ENCODE measurements at regions not wholly inside any gene's neighbourhood (a gene's known extent, or its start where the extent isn't known, plus 50 kb on each side); places are given as distances from the start of the nearest gene placed in this dataset.

GRCh38 chrX:17968367-17968766, 107.3 kb upstream of the RAI2 start:
- whole genome bisulfite sequencing (ENCODE audit: low lambda C conversion rate) = 31% methylated on average over 8 of the region's 8 CpGs
- Histone ChIP-seq H3K27ac (ENCODE audit: extremely low read length, insufficient read depth, low read length) (no peak overlapping the region), H2AFZ (ENCODE audit: low read length) (no peak overlapping the region), H3K4me3 (replicated peaks in 1 of 3; ENCODE audit: insufficient read depth in 1 of 3, low read depth in 2 of 3, low read length in 3 of 3) (no peak overlapping the region), H3K27me3 (ENCODE audit: control insufficient read depth in 1 of 2, insufficient read depth in 2 of 2, low read length in 2 of 2) (no peaks in the 10 kb centered on the region), H4K20me1 (ENCODE audit: insufficient read depth, low read length) (no peaks in the 10 kb centered on the region), H3K9me3 (ENCODE audit: low read length) (no peaks in the 10 kb centered on the region), H3K9ac (ENCODE audit: insufficient read depth, low read depth, low read length) (no peak overlapping the region), H3K79me2 (ENCODE audit: insufficient read depth, low read length) (no peaks in the 10 kb centered on the region), H3K36me3 (replicated peaks in 1 of 2; ENCODE audit: control insufficient read depth in 1 of 2, insufficient read depth in 2 of 2, low read length in 2 of 2) (no peaks in the 10 kb centered on the region), H3K4me1 (ENCODE audit: insufficient read depth, low read length) (no peaks in the 10 kb centered on the region), H3K4me2 (ENCODE audit: low read depth, low read length) (no peak overlapping the region)
- ChIA-PET POLR2A (no interaction called here), CTCF (ENCODE audit: low intra/inter-chr PET ratio, low total read pairs) (no interaction called here)
- in situ Hi-C loops (cut with HindIII; ENCODE audit: extremely low pct_ligation_motif_present, low pct_unique_long_range_greater_than_20kb) = no loop called here
- intact Hi-C loops (cut with micrococcal nuclease; ENCODE audit: unreplicated experiment) = no loop called here
- ATAC-seq (no peak), DNase-seq (ENCODE audit: low spot score) (no peak), FAIRE-seq (no peak)
- BruUV-seq (replicated peaks) = no TSS peak
- TF ChIP-seq HNF1B (CRISPR knock-in tag; IDR thresholded peaks at IDR 0.05) (no peak), YEATS4 (CRISPR knock-in tag; IDR thresholded peaks at IDR 0.05; ENCODE audit: borderline replicate concordance) (no peak), SMAD3 (CRISPR knock-in tag; IDR thresholded peaks at IDR 0.05) (no peak), SMC3 (IDR thresholded peaks at IDR 0.05; ENCODE audit: low read length) (no peak), ZNF335 (CRISPR knock-in tag; IDR thresholded peaks at IDR 0.05) (no peak), MIXL1 (CRISPR knock-in tag; IDR thresholded peaks at IDR 0.05) (no peak), ZBTB42 (CRISPR knock-in tag; IDR thresholded peaks at IDR 0.05) (no peak)

DNA sequence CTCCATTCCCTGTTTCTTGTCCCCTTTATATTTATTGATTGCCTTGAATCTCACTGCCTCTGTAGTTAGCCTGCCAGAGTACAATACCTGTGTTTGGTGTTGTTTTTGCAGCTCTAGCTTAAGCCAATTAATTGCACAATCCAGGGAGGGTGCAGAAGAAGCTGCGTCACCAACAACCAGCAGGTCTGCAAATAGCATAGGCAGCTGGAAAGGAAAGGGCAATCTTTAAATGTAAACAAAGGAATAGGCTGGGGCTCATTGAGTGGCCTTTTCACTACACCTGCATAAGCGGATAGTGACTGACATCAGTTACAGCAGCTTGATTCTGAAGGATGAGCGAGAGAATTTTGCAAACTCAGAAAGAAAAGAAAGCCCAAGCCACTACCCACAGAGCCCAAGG, 106.8 kb upstream of the RAI2 start:
- no peak overlapping the region for H3K9ac ChIP-seq (ENCODE audit: insufficient read depth, low read depth, low read length)
- H2AFZ ChIP-seq (ENCODE audit: low read length) = no peak overlapping the region
- no peaks in the 10 kb centered on the region for H3K9me3 ChIP-seq (ENCODE audit: low read length)
- FAIRE-seq (no peak), ATAC-seq (no peak), DNase-seq (ENCODE audit: low spot score) (no peak)
- no TSS peak for BruUV-seq (replicated peaks)
- H3K27ac ChIP-seq (ENCODE audit: extremely low read length, insufficient read depth, low read length) = no peak overlapping the region
- H3K4me1 ChIP-seq (ENCODE audit: insufficient read depth, low read length) = no peaks in the 10 kb centered on the region
- H3K4me2 ChIP-seq (ENCODE audit: low read depth, low read length) = no peak overlapping the region
- no peak overlapping the region for H3K4me3 ChIP-seq (replicated peaks in 1 of 3; ENCODE audit: insufficient read depth in 1 of 3, low read depth in 2 of 3, low read length in 3 of 3)
- intact Hi-C loops (cut with micrococcal nuclease; ENCODE audit: unreplicated experiment) = no loop called here
- TF ChIP-seq NFE2L2 (IDR thresholded peaks at IDR 0.05; ENCODE audit: low read length) (no peak), ZNF746 (CRISPR knock-in tag; IDR thresholded peaks at IDR 0.05) (no peak), ZSCAN22 (CRISPR knock-in tag; IDR thresholded peaks at IDR 0.05) (no peak), CEBPB (IDR thresholded peaks at IDR 0.05; ENCODE audit: borderline replicate concordance, low read depth, low read length) (0 out of 2 replicates have a peak, but pooled peaks have one; percentile 45)
- POLR2A ChIA-PET = no interaction called here
- 0% methylated on average over 3 of the region's 3 CpGs for WGBS (ENCODE audit: low lambda C conversion rate)
- no peaks in the 10 kb centered on the region for H4K20me1 ChIP-seq (ENCODE audit: insufficient read depth, low read length)
- no peaks in the 10 kb centered on the region for H3K27me3 ChIP-seq (ENCODE audit: control insufficient read depth in 1 of 2, insufficient read depth in 2 of 2, low read length in 2 of 2)
- in situ Hi-C loops (cut with HindIII; ENCODE audit: extremely low pct_ligation_motif_present, low pct_unique_long_range_greater_than_20kb) = no loop called here
- H3K79me2 ChIP-seq (ENCODE audit: insufficient read depth, low read length) = no peaks in the 10 kb centered on the region
- CTCF ChIA-PET (ENCODE audit: low intra/inter-chr PET ratio, low total read pairs) = no interaction called here
- H3K36me3 ChIP-seq (replicated peaks in 1 of 2; ENCODE audit: control insufficient read depth in 1 of 2, insufficient read depth in 2 of 2, low read length in 2 of 2) = no peaks in the 10 kb centered on the region
